ENCODE measurements at regions not wholly inside any gene's neighbourhood (a gene's known extent, or its start where the extent isn't known, plus 50 kb on each side); places are given as distances from the start of the nearest gene placed in this dataset.

DNA sequence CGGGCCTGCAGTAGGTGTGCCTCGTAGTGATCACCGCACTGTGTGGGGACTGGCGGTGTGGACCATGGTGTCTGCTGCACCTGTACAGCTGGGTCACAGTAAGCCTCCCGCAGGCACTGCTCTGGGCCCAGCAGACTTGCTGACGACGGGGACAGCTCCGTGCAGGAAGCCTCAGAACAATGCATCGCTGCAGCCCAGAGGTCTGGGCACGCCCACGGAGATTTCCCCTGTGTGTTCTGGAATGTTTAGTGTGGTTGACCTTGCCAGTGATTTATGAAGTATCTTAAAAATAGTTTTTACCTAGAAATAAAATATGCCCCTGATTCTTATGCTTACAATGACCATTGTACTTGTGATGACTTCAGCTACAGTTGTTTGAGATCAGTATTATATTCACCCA is 59.1 kb upstream of the ZNF32 start:
- no peak for FAIRE-seq
- Histone ChIP-seq H3K27me3 (ENCODE audit: control insufficient read depth, insufficient read depth, low read length) (no peaks in the 10 kb centered on the region), H3K4me3 (ENCODE audit: low read depth, low read length) (no peak overlapping the region), H3K36me3 (ENCODE audit: control insufficient read depth, insufficient read depth, low read length) (no peaks in the 10 kb centered on the region)
- DNase-seq (ENCODE audit: low read depth): no peak
- TF ChIP-seq, protein P1, sequence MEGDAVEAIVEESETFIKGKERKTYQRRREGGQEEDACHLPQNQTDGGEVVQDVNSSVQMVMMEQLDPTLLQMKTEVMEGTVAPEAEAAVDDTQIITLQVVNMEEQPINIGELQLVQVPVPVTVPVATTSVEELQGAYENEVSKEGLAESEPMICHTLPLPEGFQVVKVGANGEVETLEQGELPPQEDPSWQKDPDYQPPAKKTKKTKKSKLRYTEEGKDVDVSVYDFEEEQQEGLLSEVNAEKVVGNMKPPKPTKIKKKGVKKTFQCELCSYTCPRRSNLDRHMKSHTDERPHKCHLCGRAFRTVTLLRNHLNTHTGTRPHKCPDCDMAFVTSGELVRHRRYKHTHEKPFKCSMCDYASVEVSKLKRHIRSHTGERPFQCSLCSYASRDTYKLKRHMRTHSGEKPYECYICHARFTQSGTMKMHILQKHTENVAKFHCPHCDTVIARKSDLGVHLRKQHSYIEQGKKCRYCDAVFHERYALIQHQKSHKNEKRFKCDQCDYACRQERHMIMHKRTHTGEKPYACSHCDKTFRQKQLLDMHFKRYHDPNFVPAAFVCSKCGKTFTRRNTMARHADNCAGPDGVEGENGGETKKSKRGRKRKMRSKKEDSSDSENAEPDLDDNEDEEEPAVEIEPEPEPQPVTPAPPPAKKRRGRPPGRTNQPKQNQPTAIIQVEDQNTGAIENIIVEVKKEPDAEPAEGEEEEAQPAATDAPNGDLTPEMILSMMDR (IDR thresholded peaks at IDR 0.05; ENCODE audit: insufficient read depth, low read length, severe bottlenecking): no peak

GRCh38 chr10:43706166-43706565 is 57.5 kb upstream of the ZNF32 start:
- no peak for FAIRE-seq
- Histone ChIP-seq H3K4me3 (ENCODE audit: low read depth, low read length) (no peak overlapping the region), H3K36me3 (ENCODE audit: control insufficient read depth, insufficient read depth, low read length) (no peaks in the 10 kb centered on the region), H3K27me3 (ENCODE audit: control insufficient read depth, insufficient read depth, low read length) (no peaks in the 10 kb centered on the region)
- TF ChIP-seq, protein P1 (IDR thresholded peaks at IDR 0.05; ENCODE audit: insufficient read depth, low read length, severe bottlenecking): no peak
- DNase-seq (ENCODE audit: low read depth): no peak

DNA sequence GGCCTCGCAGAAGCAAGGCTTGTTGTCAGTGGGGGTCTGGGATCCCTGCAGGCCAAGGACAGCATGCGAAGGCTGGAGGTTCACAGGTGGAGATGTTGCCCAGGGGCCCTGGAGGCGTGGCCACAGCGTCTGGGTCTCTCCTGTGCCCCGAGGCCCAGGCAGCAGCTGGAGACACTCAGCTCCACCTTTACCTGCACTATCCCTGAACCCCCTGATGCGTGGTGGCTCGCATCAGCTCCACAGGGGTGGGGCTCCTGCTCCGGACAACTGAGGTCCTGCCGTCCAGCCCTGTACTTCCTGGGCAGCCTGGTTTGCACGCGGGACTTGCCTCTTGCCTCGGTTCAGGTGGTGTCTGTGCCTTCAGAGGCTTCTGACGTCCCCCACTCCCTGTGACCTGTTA is 54.6 kb upstream of the ZNF32 start:
- H3K36me3 ChIP-seq (ENCODE audit: control insufficient read depth, insufficient read depth, low read length): no peaks in the 10 kb centered on the region
- H3K4me3 ChIP-seq (ENCODE audit: low read depth, low read length): no peak overlapping the region
- FAIRE-seq: no peak
- TF ChIP-seq, protein P1 (IDR thresholded peaks at IDR 0.05; ENCODE audit: insufficient read depth, low read length, severe bottlenecking): no peak
- H3K27me3 ChIP-seq (ENCODE audit: control insufficient read depth, insufficient read depth, low read length): no peaks in the 10 kb centered on the region
- DNase-seq (ENCODE audit: low read depth): no peak

DNA sequence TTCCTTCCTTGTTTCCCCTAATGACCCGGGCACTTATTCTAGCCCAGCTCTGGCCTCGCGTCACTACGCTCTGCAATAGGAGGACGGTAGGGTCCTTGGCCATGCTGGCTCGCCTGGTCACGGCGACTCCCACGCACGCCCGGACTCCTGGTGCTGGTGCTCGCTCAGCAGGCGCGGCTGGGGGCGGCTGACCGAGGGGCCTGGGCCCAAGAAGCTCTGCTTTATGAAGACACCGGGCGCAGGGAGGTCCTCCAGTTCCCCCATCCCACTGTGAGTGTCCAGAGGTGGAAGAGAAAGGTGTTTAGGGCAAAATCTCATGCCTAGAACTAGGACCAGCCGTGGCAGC is 54.2 kb upstream of the ZNF32 start:
- Histone ChIP-seq H3K27me3 (ENCODE audit: control insufficient read depth, insufficient read depth, low read length) (no peaks in the 10 kb centered on the region), H3K4me3 (ENCODE audit: low read depth, low read length) (no peak overlapping the region), H3K36me3 (ENCODE audit: control insufficient read depth, insufficient read depth, low read length) (no peaks in the 10 kb centered on the region)
- FAIRE-seq: no peak
- TF ChIP-seq, protein P1 (IDR thresholded peaks at IDR 0.05; ENCODE audit: insufficient read depth, low read length, severe bottlenecking): no peak
- no peak for DNase-seq (ENCODE audit: low read depth)

DNA sequence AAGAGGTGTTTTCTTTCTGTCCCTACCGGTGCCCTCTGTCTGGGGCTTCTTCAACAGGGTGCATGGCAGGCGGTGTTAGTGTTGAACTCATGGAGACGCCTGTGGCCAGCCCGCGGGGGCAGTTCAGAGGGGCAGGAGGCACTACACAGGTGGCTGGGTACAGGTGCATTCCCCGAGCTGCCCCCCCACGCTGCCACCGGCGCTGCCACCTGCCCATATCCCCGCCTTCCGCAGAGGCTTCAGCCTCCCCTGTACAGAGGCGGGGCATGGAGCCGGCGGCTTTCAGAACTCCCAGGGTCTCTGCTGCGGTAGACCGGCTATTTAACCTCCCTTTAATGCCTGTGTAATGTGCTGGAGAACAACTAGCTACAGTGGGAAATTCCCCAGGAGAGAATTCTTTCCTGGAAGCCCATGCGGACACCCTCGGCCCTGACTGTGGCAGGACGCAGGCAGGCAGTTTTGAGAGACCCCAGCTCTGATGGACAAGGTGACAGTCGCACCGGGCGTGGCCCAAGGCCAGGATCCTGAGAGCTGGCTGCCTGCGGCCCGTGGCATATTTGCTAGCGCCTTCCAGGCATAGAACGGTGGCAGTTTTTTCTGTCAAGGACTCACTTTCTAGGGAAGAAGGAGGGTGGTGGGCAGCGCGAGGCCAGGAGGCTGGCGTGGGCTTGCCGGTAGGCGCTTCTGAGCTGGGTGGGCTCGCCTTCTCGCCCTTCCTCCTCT is 53.7 kb upstream of the ZNF32 start:
- Histone ChIP-seq H3K27me3 (ENCODE audit: control insufficient read depth, insufficient read depth, low read length) (no peaks in the 10 kb centered on the region), H3K4me3 (ENCODE audit: low read depth, low read length) (no peak overlapping the region), H3K36me3 (ENCODE audit: control insufficient read depth, insufficient read depth, low read length) (no peaks in the 10 kb centered on the region)
- FAIRE-seq (no peak), DNase-seq (ENCODE audit: low read depth) (no peak)
- TF ChIP-seq, protein P1 (IDR thresholded peaks at IDR 0.05; ENCODE audit: insufficient read depth, low read length, severe bottlenecking): no peak

GRCh38 chr10:43701295-43701694 is 52.6 kb upstream of the ZNF32 start:
- H3K36me3 ChIP-seq (ENCODE audit: control insufficient read depth, insufficient read depth, low read length): no peaks in the 10 kb centered on the region
- FAIRE-seq: no peak
- H3K27me3 ChIP-seq (ENCODE audit: control insufficient read depth, insufficient read depth, low read length): no peaks in the 10 kb centered on the region
- H3K4me3 ChIP-seq (ENCODE audit: low read depth, low read length): no peak overlapping the region
- TF ChIP-seq, protein P1 (IDR thresholded peaks at IDR 0.05; ENCODE audit: insufficient read depth, low read length, severe bottlenecking): no peak
- DNase-seq (ENCODE audit: low read depth): no peak

Data from bronchial epithelial cell (primary cell).